ENCODE measurements at regions not wholly inside any gene's neighbourhood (a gene's known extent, or its start where the extent isn't known, plus 50 kb on each side); places are given as distances from the start of the nearest gene placed in this dataset.

- DNase-seq (ENCODE audit: low spot score), result no peak
These were observed 292.6 kb upstream of the IRX3 start for GRCh38 chr16:54579106-54579728.

DNA sequence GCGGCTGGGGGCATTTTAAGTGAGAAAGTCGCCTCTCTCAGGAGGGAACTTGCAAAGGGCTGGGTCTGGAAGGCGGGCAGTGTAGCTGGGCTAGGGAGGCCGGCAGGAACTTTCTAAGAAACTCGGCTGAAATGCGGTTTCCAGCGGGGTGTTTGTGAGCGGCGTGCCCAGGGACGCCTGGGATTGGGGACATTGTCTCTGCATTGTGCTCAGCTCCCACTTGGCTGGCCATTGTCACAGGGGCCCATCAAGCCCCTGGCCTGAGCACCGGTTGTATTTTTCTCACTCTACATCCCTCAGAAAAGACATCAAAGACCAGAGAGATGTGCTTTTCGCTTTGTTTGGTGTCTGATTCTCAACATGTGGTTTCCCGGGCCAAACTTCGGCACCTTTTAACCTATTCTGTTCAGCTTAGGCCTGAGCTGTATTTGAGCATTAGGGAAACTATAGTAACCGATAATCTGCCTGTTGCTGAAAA, 291.1 kb upstream of the IRX3 start:
- DNase-seq (ENCODE audit: low spot score), result no peak

- no peak for DNase-seq (ENCODE audit: low spot score)
These were observed 290.2 kb upstream of the IRX3 start for GRCh38 chr16:54576785-54577184.

GRCh38 chr16:54568906-54569807, 282.6 kb upstream of the IRX3 start:
- DNase-seq (ENCODE audit: low spot score), result no peak

- DNase-seq (ENCODE audit: low spot score), result no peak
These were observed 278.3 kb upstream of the IRX3 start for GRCh38 chr16:54564841-54565240.

DNA sequence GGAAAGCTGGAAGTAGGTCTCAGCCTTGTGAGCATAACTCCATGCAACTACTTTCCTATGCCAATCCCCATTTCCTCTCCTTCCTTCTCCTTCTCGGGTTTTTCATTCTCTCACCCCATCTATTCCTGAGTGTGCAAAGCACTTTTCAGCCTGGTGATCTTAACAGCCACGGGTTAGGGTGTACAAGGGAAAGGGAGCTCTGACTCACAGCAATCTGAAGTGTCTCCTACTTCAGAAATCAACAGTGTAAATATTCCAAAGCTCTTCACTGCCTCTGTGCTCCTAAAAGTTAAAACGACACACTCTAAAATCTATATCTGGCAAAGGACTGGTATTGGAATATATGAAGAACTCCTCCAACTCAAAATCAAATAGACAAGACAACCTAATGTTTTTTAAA, 268.0 kb upstream of the IRX3 start:
- DNase-seq (ENCODE audit: low spot score), result no peak

DNA sequence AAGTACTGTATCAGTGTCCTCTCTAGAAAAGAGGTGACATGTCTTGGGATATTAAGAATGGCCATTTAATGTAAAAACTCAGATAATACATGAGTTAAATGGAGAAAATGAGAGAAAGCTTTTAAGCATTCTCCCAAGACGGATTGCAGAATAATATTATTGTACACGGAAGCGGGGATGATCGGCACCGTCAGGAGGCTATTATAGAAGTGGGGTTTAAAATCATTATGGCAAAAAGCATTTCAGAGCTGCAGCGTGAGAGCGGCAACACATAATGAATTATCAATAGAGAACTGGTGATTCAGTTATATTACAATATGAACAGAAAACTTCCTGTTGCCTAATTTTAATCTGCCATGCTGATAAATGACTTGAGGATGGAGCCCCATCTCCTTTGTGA, 261.7 kb upstream of the IRX3 start:
- no peak for DNase-seq (ENCODE audit: low spot score)

- no peak for DNase-seq (ENCODE audit: low spot score)
These were observed 260.5 kb upstream of the IRX3 start for GRCh38 chr16:54547052-54547451.

GRCh38 chr16:54546521-54546920, 259.9 kb upstream of the IRX3 start:
- no peak for DNase-seq (ENCODE audit: low spot score)

GRCh38 chr16:54545854-54546511, 259.4 kb upstream of the IRX3 start:
- DNase-seq (ENCODE audit: low spot score), result no peak

GRCh38 chr16:54544553-54545180, 258.1 kb upstream of the IRX3 start:
- no peak for DNase-seq (ENCODE audit: low spot score)

DNA sequence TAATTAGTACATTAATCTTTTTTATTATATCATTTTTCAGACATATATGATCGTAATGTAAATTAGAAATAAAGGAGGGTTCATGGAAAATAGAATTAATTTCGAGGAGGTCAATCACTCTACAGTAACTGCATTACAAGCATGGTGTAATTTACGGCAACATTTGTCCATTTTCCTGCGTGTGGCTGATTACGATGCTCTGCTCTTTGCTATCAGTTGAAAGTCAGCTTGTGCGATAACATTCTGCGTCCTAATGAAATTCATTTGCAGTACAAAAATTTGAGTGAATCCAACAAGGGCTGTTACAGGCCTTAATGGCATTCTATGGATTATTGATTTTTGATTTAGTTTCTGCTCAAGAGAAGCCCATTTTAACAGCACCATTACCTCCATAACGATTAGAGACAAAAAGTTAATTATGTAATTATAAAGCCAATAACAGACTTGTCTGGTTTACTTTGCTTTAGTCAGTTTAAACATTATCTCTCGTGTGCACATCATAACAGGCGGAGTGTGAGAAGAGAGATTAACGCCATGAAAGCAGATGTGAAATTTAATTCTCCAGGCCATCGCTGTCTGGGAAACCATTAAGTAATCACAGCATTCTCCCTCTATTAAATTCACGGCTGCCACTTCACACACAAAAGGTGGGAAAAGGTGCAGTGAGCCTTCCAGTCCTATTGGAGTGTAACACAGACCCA, 256.4 kb upstream of the IRX3 start:
- DNase-seq (ENCODE audit: low spot score), result no peak

DNA sequence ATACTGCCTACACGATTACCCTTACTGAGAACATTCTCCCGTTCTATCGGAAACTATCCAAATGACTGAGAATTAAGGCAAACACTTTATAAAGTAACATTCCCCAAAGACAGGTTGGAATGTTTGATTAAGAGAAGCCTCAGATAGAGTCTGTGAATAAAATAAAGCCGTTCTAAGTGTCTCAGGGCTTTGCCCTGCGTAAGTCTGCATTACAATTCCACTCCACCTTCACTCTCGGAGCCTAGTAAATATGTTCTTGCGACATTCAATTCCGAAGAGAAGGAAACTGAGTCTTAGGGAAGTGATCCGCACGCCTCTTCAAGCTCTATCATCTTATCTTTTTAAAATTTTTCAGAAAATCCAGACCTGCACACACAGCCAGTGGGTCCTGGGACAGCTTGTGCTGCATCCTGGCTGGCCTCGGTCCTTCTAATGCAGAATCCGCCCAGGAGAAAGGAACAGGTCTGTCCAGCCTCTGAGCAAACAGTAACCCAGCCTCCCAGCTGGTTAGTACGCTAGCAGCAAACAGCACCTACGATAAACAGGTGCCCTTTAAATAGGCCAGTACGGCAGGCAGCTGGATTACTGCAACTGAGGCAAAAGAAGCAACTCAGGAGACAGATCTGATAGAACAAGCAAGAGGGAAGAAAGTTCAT, 254.1 kb upstream of the IRX3 start:
- DNase-seq (ENCODE audit: low spot score), result no peak

DNA sequence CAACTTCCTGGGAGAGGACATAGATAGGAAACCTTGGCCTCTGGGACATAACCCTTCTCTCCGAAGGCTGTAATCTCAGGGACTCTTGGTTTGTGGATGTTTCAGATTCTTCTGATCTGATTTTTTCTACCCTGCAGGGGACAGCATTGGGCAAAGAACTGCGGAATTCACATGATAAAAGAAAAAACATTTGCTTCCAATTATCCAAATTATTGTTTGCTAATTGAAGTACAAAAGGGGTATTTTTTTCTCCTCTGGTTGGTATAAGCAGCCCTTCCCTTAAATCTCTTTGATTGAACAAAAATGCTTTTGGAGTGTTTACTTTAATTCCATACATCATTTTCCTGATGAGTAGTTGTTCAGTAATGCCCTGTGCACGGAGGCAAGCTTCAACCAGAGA, 251.7 kb upstream of the IRX3 start:
- DNase-seq (ENCODE audit: low spot score), result no peak

DNA sequence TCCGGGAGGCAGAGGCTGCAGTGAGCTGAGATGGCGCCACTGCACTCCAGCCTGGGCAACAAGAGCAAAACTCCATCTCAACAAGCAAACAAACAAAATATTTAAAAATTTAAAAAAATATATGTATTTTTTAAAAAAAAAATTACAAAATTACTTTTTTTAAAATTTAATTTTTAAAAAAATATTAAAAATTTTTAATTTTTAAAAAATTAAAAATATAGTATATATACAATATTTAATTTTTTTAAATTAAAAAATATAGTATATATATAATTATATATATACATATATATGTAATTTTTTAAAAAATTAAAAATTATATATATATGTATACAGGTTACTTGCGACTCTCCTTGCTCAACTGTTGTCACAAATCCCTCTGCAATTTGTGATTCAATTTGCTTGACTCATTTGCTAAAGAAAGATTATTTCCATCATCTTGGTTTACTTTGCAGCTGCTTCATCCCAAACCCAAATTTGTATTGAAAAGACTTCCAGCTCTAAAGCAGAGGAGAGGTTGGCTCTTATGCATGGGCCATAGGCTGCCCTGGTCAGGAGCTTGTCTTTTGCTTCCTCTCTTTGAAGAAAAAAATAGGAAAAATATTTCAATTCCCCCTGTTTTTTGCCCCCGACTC, 247.4 kb upstream of the IRX3 start:
- DNase-seq (ENCODE audit: low spot score), result no peak

GRCh38 chr16:54526916-54527315, 240.3 kb upstream of the IRX3 start:
- no peak for DNase-seq (ENCODE audit: low spot score)

DNA sequence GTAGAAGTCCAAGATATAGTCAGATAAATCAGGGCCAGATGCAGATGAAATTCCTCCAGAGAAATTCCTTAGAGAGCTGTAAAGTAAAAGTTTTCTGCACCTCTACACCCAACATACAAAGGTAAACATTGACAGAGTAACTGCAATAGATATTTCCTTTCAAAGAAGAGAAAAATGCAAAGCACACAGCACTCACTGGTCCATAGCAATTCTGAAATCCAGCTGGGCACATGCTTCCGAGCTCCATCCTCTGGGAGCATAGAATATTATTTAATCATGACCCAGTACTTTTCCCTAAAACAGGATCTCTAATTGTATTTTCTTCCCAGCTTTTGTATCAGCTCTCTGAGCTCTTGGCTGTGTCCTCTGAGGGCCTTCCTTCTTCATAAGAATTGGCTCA, 239.5 kb upstream of the IRX3 start:
- no peak for DNase-seq (ENCODE audit: low spot score)

DNA sequence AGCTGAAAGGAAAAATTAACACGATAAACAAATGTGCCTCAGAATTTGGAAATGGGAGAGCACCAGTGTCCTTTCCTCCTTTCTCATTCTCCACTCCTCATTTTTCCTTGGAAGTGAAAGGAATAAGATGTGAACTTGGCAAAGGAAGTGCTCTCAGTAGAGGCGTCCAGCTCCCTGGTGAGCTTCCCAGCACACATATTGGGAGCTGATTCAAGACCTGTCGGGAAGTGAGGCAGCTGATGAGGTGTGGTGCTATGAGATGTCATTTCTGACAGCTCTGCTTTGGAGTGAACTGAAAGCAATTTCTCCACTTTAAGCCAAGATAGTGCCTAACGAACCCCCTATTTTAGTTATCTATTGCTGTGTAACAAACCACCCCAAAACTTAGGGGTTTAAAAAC, 238.5 kb upstream of the IRX3 start:
- DNase-seq (ENCODE audit: low spot score), result no peak

DNA sequence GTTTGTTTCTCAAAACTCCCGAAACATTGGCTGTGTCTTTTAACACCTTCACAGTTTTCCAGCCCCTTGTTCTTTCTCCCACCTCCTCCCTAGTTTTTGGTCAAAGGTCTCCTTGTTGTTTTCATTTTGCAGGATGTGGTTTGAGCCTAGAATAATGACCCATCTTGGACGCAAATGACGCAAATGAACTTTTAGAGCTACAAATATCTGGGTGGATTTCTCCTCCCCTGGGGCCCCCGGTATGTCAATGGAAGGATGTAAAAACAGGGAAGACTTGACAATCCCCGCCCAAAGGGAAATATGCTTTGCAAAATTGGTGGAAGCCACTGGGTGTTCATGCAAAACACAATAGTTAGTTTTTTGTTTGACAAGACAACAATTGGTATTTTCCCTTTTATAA, 236.0 kb upstream of the IRX3 start:
- no peak for DNase-seq (ENCODE audit: low spot score)

DNA sequence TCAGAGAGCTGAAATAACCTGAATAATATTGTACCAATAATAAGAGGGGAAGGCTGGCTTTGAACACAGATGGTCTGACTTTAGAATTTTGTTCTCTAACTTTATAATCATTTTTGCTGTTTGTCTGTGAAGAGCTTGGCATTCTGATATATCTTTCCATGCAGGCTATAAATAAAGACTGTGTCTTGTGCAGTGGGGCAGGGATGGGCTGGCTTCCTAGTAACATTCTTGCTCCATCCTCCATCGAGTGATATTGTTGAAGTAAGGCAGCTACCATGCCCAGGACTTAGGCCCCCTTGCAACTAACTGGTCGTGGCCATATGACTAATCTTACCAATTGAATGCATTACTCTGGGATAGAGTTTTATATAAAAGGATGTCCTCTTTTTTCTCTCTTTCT, 234.7 kb upstream of the IRX3 start:
- no peak for DNase-seq (ENCODE audit: low spot score)
